PFSK-1 (cell line): ENCODE measurements at regions not wholly inside any gene's neighbourhood (a gene's known extent, or its start where the extent isn't known, plus 50 kb on each side); places are given as distances from the start of the nearest gene placed in this dataset.

Source experiments
- POLR2AphosphoS5 ChIP-seq: IDR thresholded peaks from 2 replicates; pipeline ENCODE4 v1.6.1; 2012; ENCODE audit warnings: low read depth, mild to moderate bottlenecking, control low read depth, low read length, moderate library complexity
- SIN3A ChIP-seq: IDR thresholded peaks from 2 replicates; pipeline ENCODE4 v1.6.1; 2012; ENCODE audit warnings: mild to moderate bottlenecking, low read length, moderate library complexity, borderline replicate concordance; ENCODE audit not compliant: insufficient read depth
- TAF1 ChIP-seq: IDR thresholded peaks from 2 replicates; pipeline ENCODE4 v1.6.1; 2012; ENCODE audit warnings: low read length, control low read depth, borderline replicate concordance; ENCODE audit not compliant: insufficient read depth
- TF ChIP-seq, protein P1 (sequence below), 2 experiments: IDR thresholded peaks; 2 replicates each; pipeline versions ENCODE4 v1.6.1 to v1.8.0; 2011 to 2012; ENCODE audit warnings: low read depth in 2 of 2, low read length in 2 of 2, control low read depth in 1 of 2, inconsistent platforms in 1 of 2, mild to moderate bottlenecking in 1 of 2, moderate library complexity in 1 of 2; ENCODE audit not compliant: insufficient read depth in 1 of 2

DNA sequence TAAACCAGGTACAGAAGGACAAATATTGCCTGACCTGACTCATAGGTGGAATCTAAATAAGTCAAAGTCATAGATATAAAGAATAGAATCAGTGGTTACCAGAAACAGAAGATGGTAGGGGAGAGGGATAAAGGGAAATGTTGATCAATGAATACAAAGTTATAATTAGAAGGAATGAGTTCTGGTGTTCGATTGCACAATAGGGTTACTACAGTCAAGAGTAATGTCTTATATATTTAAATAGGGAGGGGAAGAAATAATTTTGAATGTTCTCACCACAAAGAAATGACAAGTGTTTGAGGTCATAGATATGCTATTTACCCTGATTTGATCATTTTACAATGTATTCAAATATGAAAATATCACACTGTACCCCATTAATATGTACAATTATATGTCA lies 1541.2 kb downstream of the SLITRK1 start:
- TF ChIP-seq, protein P1, sequence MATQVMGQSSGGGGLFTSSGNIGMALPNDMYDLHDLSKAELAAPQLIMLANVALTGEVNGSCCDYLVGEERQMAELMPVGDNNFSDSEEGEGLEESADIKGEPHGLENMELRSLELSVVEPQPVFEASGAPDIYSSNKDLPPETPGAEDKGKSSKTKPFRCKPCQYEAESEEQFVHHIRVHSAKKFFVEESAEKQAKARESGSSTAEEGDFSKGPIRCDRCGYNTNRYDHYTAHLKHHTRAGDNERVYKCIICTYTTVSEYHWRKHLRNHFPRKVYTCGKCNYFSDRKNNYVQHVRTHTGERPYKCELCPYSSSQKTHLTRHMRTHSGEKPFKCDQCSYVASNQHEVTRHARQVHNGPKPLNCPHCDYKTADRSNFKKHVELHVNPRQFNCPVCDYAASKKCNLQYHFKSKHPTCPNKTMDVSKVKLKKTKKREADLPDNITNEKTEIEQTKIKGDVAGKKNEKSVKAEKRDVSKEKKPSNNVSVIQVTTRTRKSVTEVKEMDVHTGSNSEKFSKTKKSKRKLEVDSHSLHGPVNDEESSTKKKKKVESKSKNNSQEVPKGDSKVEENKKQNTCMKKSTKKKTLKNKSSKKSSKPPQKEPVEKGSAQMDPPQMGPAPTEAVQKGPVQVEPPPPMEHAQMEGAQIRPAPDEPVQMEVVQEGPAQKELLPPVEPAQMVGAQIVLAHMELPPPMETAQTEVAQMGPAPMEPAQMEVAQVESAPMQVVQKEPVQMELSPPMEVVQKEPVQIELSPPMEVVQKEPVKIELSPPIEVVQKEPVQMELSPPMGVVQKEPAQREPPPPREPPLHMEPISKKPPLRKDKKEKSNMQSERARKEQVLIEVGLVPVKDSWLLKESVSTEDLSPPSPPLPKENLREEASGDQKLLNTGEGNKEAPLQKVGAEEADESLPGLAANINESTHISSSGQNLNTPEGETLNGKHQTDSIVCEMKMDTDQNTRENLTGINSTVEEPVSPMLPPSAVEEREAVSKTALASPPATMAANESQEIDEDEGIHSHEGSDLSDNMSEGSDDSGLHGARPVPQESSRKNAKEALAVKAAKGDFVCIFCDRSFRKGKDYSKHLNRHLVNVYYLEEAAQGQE (IDR thresholded peaks at IDR 0.05; ENCODE audit: insufficient read depth in 1 of 2, low read depth in 2 of 2, low read length in 2 of 2): no peak
- TF ChIP-seq POLR2AphosphoS5: no peak
- TF ChIP-seq TAF1: no peak
- no peak for TF ChIP-seq SIN3A
